ENCODE measurements at regions not wholly inside any gene's neighbourhood (a gene's known extent, or its start where the extent isn't known, plus 50 kb on each side); places are given as distances from the start of the nearest gene placed in this dataset.

DNA sequence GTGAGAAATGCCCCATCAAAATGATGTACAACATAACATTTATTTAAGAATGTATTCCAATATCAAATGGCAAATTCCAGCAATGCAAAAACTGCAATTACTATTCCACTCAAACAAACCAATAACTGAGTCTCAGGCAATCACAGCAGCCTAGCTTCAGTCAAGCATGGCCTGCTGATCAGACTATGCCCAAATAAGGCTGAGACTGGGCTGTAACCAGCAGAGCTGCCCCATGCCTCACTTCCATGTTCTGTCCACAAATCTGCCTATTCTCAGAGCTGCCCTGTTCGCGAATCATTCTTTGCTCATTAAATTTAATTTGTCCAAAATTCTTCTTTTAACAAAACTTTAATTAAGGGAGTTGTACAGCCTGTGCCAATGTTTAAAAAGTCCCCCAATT, 155.4 kb downstream of the FNDC1 start:
- TF ChIP-seq, protein P1, sequence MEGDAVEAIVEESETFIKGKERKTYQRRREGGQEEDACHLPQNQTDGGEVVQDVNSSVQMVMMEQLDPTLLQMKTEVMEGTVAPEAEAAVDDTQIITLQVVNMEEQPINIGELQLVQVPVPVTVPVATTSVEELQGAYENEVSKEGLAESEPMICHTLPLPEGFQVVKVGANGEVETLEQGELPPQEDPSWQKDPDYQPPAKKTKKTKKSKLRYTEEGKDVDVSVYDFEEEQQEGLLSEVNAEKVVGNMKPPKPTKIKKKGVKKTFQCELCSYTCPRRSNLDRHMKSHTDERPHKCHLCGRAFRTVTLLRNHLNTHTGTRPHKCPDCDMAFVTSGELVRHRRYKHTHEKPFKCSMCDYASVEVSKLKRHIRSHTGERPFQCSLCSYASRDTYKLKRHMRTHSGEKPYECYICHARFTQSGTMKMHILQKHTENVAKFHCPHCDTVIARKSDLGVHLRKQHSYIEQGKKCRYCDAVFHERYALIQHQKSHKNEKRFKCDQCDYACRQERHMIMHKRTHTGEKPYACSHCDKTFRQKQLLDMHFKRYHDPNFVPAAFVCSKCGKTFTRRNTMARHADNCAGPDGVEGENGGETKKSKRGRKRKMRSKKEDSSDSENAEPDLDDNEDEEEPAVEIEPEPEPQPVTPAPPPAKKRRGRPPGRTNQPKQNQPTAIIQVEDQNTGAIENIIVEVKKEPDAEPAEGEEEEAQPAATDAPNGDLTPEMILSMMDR (conservative IDR thresholded peaks at IDR 0.05 in 1 of 2, IDR thresholded peaks at IDR 0.05 in 1 of 2; ENCODE audit: extremely low read depth in 1 of 2, insufficient read depth in 1 of 2, low read depth in 1 of 2, low read length in 2 of 2), result no peak
- no peak for TF ChIP-seq EZH2 (IDR thresholded peaks at IDR 0.05; ENCODE audit: borderline replicate concordance, low read length)
